Dermis microvascular lymphatic vessel endothelial cell (primary cell): ENCODE measurements at regions not wholly inside any gene's neighbourhood (a gene's known extent, or its start where the extent isn't known, plus 50 kb on each side); places are given as distances from the start of the nearest gene placed in this dataset.
A peak's percentile ranks its signal among the peaks of the same experiment; 100 is the strongest.

Experiments
- DNase-seq, 2 donors: peaks; one replicate each; pipeline versions ENCODE4 v3.0.0 to v3.0.0-alpha.2; 2010; ENCODE audit warnings: low read depth in 2 of 2

DNA sequence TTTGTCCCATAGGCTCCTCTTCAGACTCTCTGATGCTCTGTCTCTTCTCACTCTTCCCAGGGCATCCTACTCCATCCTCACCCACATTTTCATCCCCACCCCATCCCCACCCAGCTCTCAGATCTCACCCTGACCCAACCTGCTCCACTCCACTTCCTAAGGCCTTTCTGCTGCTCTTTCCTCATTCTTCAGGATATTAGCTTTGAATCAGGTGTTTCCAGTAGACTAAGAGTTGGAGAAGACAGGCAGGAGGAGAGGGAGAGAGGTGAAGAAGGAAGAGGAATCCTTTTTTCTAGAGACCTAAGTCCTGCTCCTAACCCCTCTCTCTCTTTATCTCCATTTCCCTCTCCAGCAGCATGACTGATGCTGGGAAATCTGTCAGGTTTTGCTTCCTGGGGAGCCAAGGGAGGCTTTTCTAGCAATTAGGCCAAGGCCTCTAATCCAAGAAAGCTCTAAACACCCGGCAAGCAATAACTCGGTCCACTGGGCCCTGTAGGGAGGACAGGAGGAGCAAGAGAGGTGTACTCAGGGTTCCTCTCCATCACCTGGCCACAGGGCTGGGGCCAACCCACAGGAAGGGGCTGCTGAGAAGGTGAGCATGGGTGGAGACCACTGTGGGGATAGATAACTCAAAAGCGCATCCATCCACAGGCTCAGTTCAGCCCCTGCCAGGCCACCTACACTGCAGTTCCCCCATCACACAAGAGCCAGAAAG, 133.3 kb downstream of the TMEM132E start:
- no peak for DNase-seq

DNA sequence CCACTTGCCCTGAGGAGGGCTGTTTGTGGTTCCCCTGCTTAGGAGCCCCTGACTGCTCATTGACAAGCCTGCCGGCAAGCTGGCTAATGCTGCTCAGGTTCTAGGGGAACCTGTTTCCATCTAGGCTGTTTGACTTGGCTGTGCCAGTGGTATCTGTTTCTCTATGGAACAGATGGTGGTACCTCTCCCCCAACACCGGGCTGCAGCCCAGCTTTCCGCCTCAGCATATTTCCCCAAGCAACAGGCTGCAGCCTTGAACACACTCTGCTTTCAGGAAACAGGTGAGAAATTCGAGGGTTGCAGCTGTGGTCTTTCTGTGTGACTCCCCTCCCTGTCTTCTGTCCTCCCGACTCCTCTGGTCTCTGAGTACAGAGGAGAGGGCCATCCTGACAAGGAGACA, 132.3 kb downstream of the TMEM132E start:
- no peak for DNase-seq

DNA sequence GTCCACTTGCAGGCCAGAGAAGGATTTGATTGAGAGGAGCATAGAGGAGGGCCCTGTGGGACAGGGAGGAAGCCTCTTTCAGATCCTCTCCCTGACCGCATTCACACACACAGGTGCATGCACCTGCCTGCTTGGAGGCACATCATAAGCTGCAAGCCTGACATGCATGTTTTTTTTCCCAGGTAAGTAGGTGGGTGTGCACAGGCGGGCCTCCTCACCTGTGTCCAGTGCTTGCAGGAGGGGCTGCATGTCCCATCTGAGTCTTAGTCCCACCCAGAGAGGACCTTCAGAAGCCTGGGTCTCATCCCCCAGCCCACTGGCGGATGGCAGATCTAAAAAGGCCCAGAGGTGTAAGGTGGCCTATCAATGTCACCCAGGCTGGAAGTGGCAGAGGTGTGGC, 130.8 kb downstream of the TMEM132E start:
- no peak for DNase-seq

DNA sequence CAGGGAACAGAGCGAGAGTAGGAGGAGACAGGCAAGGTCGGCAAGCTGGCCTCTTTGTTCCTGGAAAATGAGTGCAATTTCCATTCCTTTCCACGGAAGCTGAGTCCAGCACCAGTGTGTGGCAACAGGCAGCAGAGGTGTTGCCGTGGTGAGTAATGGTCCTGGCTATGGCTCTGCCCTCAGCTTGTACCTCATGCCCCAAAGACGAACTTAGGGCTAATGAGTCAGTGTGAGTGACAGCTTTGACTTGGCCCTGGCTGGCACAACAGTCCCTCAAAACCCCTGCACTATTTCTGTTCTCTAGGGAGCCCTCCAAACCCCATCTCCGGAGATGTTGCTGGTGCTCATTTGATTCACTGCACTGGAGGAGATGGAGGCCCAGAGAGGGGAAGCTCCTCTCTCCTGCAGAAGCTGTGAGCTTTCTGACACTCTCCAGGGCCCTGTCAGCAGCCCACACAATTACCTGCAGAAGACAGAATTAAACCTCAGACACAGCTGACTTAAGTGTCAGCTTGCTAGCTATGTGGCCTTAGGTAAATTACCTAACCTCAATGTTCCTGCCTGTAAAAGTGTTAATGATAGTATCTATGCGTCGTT, 129.9 kb downstream of the TMEM132E start:
- DNase-seq, result no peak

DNA sequence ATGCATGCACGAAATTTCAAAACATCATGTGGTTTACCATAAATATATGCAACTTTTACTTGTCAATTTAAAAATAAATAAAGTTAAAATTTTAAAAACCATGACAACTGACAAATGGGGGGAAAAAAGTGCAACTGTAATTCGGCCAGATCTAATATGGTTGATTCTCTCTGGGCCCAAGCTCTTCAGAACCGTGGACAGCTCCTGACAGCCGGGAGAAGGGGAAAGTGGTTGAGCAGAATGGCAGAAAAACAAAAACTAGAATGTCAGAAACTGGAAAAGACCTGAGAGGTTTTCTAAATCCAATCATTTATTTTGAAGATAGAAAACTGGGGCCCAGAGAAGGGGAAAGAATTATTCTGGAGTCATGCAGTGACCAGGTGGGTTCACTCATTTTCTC, 126.6 kb downstream of the TMEM132E start:
- DNase-seq, result peak in 1 of 2 donors; percentile 31

DNA sequence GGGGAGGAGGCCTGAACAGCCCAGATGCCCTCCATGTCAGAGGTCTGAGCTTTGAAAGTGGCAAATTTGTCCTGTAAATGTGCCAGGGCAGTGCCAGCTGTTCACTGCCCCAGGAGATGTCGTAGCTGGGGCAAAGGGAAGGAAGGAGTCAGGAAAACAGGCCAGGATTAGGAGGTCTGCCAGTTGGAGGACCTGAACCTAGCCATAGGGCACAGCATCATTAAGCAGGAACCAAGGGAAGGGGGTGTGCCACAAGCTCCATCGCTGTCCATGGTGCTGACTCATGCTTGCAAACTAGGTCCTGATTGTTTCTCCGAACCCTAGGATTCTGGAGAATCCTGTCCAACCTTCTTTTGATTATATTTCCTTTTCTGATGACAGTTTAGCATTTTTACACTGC, 124.2 kb downstream of the TMEM132E start:
- DNase-seq, result peak; percentile 11 to 62

DNA sequence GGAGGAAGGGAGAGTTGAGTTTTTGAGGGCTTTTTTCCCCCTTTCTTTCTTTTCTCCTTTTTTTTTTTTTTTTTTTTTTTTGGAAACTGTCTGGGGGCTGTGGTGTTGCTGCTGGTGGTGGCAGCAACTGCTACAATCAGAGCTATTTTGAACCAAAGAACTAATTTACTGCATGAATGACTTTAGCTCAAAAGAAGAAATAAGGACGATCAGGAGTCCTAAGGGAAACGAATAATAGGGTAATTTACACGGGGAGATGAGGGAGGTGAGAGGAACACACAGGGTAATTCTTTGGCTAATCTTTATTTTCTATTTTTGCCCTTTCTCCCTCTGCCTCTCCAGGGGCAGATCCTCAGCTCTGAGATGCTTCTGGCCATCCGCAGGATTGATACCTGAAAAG, 119.8 kb downstream of the TMEM132E start:
- no peak for DNase-seq

DNA sequence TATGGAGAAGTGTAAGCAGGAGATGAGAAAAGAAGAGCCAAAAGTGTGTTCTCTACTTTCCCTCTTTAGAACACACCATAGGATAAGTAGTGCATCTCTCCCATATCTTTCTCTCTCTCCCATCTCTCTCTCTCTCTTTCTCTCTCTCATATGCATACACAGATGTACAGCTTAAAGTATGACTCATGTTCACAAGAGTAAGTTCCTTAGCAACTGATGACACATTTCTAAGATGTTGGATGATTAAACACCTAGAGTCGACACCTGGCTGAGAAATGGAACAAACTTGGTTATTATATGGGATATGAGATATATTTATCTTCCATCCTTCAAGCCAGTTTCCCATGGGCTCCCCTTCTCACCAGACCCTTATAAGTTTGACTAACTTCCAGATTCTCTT, 113.5 kb downstream of the TMEM132E start:
- DNase-seq, result no peak
